ENCODE measurements at regions not wholly inside any gene's neighbourhood (a gene's known extent, or its start where the extent isn't known, plus 50 kb on each side); places are given as distances from the start of the nearest gene placed in this dataset.
"Not testable (repeated sequence)": the region's sequence is repeated elsewhere in the genome, so short reads cannot be mapped to it uniquely, and the experiment has no call there.

DNA sequence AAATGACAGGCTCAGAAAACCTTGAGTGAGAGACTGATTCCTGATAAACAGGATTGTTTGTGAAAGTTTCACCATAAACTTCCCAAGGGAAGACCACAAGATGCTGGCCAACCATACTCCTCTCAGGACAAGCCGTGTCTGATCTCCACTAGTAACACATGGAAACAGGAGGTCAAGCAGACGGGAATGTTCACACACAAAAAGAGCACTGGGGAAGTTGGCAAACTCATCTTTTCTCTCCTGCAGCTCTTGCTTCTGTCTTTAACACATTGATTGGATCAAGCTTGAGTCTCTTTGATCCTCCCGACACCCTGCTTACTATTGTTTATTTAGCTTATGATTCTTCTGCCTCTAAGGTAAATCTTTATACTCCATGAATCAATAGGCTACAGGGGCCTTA, 713.5 kb downstream of the PDCD6IP start:
- ATAC-seq (ENCODE audit: low FRiP score): no peak
- DNase-seq (ENCODE audit: low spot score): no peak
- TF ChIP-seq, protein P1, sequence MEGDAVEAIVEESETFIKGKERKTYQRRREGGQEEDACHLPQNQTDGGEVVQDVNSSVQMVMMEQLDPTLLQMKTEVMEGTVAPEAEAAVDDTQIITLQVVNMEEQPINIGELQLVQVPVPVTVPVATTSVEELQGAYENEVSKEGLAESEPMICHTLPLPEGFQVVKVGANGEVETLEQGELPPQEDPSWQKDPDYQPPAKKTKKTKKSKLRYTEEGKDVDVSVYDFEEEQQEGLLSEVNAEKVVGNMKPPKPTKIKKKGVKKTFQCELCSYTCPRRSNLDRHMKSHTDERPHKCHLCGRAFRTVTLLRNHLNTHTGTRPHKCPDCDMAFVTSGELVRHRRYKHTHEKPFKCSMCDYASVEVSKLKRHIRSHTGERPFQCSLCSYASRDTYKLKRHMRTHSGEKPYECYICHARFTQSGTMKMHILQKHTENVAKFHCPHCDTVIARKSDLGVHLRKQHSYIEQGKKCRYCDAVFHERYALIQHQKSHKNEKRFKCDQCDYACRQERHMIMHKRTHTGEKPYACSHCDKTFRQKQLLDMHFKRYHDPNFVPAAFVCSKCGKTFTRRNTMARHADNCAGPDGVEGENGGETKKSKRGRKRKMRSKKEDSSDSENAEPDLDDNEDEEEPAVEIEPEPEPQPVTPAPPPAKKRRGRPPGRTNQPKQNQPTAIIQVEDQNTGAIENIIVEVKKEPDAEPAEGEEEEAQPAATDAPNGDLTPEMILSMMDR (IDR thresholded peaks at IDR 0.05): no peak

DNA sequence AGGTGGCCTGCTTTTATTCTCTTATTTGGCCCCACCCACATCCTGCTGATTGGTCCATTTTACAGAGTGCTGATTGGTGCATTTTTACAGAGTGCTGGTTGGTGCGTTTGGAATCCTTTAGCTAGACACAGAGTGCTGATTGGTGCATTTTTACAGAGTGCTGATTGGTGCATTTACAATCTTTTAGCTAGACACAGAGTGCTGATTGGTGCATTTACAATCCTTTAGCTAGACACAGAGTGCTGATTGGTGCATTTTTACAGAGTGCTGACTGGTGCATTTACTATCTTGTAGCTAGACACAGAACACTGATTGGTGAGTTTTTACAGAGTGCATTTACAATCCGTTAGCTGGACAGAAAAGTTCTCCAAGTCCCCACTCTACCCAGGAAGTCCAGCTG, 720.6 kb downstream of the PDCD6IP start:
- not testable (repeated sequence) for ATAC-seq (ENCODE audit: low FRiP score); DNase-seq (ENCODE audit: low spot score)

DNA sequence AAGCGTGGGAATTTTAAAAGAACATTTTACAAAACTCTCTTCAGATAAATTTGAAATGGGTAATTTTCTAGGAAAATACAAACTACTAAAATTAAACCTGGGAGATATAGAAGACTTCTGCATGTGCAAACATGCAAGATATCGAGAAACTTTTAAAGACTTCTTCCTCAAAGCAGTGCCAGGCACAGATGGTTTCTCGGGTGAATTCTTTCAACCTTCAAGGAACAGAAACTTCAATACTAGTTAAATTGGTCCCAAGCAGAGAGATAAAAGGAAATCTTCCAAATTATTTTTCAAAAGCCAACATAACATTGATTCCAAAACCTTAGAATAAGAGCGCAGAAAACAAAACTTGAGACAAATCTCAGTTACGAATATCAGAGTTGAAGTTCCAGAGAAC, 732.7 kb downstream of the PDCD6IP start:
- TF ChIP-seq, protein P1 (IDR thresholded peaks at IDR 0.05): no peak
- DNase-seq (ENCODE audit: low spot score) (no peak), ATAC-seq (ENCODE audit: low FRiP score) (no peak)

DNA sequence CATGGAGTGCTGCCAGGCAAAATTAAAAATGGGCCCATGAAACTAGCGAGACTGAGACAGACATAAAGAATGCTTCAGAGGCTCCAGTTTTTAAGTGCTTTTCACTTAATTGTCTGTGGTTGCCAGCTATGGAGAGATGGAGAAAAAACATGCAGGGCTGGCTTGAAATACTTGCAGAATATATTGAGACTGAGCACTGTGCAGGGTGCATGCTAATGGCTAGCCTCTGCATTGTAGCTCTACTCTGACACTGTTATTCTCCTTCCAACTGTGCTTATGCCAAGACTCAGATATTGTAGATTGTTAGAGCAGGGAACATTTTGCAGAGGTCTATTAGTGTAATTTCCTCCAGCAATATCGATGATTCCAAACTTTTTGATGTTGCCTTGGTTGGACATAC, 735.0 kb downstream of the PDCD6IP start:
- TF ChIP-seq, protein P1 (IDR thresholded peaks at IDR 0.05): no peak
- ATAC-seq (ENCODE audit: low FRiP score): no peak

DNA sequence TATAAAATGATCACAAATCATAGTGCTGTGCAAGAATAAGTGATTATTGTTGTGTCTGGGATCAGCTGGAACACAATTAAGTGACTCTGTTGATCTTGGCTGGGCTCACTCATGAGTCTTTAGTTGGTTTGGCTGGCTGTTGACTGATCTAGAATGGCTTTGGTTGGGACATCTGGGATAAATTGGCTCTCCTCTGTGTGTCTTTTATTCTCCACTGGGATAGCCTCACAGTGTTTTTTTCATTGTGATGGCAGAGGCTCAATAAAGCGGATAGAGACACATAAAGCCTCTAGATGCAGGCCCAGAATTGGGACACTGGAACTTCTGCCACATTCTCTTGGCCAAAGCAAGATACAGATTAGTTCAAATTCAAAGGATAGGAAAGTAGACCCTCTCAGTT, 735.6 kb downstream of the PDCD6IP start:
- TF ChIP-seq, protein P1 (IDR thresholded peaks at IDR 0.05): no peak
- DNase-seq (ENCODE audit: low spot score) (no peak), ATAC-seq (ENCODE audit: low FRiP score) (no peak)

More for the DNA sequence above, 735.0 kb downstream of the PDCD6IP start:
- DNase-seq (ENCODE audit: low spot score): no peak

DNA sequence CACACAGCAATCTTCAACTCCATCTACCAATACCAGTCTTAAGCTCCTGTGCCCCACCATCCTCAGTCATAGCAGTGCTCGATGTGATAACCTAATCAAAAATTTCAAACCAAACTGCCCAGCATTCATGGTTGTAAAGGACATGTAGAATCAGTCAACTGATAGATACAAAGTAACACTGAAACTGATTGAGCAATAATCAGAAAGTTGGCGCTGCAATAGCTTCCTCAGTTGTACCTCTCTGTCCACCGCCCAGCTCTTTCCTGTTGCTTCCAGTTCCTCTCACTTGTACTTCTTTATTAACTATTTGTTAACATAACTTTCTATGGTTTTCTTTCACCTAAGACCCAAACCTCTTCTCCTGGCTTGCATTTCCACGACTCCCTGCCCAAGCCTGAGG, 745.7 kb downstream of the PDCD6IP start:
- DNase-seq (ENCODE audit: low spot score) (no peak), ATAC-seq (ENCODE audit: low FRiP score) (no peak)
- TF ChIP-seq, protein P1 (IDR thresholded peaks at IDR 0.05): no peak

DNA sequence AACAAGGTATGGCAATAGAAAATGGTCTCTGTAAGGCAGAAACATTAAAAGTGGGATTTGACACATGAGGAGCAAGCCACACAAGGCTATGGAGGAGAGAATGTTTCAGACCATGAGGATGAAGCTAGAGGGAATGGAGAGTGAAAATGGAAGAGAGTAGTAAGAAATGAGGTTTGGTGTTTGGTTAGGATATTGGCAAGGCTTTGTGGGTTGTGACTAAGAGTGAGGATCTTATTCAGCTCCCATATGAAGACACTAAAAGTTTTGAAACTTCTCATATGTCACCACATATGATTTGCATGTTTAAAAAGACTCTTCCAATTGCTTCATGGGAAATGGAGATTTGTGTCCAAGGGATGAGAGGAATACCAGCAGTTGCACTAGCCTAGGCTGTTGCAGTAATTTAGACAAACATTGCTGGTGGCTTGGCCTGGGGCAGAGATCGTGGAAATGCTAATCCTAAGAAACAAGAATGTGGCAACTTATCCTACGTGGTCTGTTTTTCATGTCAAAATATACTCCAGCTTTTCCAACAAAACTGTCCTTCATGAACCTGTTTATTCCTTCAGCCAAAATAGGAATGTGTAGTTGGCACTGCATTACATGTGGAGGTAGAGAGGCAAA, 749.0 kb downstream of the PDCD6IP start:
- DNase-seq (ENCODE audit: low spot score) (no peak), ATAC-seq (ENCODE audit: low FRiP score) (no peak)
- TF ChIP-seq, protein P1 (IDR thresholded peaks at IDR 0.05): no peak

Measured in omental fat pad (tissue), 3 donors.